GM23338 (cell line): ENCODE measurements at regions not wholly inside any gene's neighbourhood (a gene's known extent, or its start where the extent isn't known, plus 50 kb on each side); places are given as distances from the start of the nearest gene placed in this dataset.

Experiments
- ATAC-seq: fragments of 200-7000 bp; cut with Tn5 transposase; 3 replicates; pipeline ENCODE4 v1.9.1; 2020
- DNase-seq: peaks from one replicate; pipeline ENCODE4 v3.0.0-alpha.2; 2015; ENCODE audit warnings: low spot score
- H2AFZ ChIP-seq: fragments of 200-600 bp; sonication (generic); 2 replicates; pipeline ENCODE4 v1.8.0; 2016; ENCODE audit warnings: antibody characterized with exemption, mild to moderate bottlenecking, moderate library complexity
- H3F3A ChIP-seq: fragments of 200-600 bp; sonication (generic); replicated peaks from 2 replicates; pipeline ENCODE4 v1.8.0; 2017; ENCODE audit warnings: antibody characterized with exemption, mixed run types, low read depth
- H3K27ac ChIP-seq: fragments of 200-600 bp; sonication (generic); 2 replicates; pipeline ENCODE4 v1.6.1; 2016; ENCODE audit warnings: low read depth
- H3K27me3 ChIP-seq: fragments of 200-600 bp; sonication (generic); 2 replicates; pipeline ENCODE4 v1.8.0; 2016; ENCODE audit warnings: mild to moderate bottlenecking, mixed run types, moderate library complexity; ENCODE audit not compliant: insufficient read depth
- H3K36me3 ChIP-seq: fragments of 200-600 bp; sonication (generic); 2 replicates; pipeline ENCODE4 v1.8.0; 2016; ENCODE audit warnings: mild to moderate bottlenecking; ENCODE audit not compliant: insufficient read depth
- H3K4me1 ChIP-seq: fragments of 200-600 bp; sonication (generic); 2 replicates; pipeline ENCODE4 v1.8.0; 2016; ENCODE audit warnings: mild to moderate bottlenecking, moderate library complexity; ENCODE audit not compliant: insufficient read depth
- H3K4me2 ChIP-seq: fragments of 200-600 bp; sonication (generic); 2 replicates; pipeline ENCODE4 v1.7.1; 2017; ENCODE audit warnings: mixed run types
- H3K4me3 ChIP-seq: fragments of 200-600 bp; sonication (generic); 2 replicates; pipeline ENCODE4 v1.6.1; 2016; ENCODE audit warnings: mixed run types
- H3K79me2 ChIP-seq: fragments of 200-600 bp; sonication (generic); replicated peaks from 2 replicates; pipeline ENCODE4 v1.8.0; 2017; ENCODE audit warnings: mild to moderate bottlenecking; ENCODE audit not compliant: insufficient read depth
- H3K9me2 ChIP-seq: fragments of 200-600 bp; sonication (generic); 2 replicates; pipeline ENCODE4 v1.8.0; 2017; ENCODE audit not compliant: insufficient read depth
- H4K20me1 ChIP-seq: fragments of 200-600 bp; sonication (generic); replicated peaks from 2 replicates; pipeline ENCODE4 v1.8.0; 2017; ENCODE audit warnings: mild to moderate bottlenecking; ENCODE audit not compliant: insufficient read depth
- H3K27ac Mint-ChIP-seq: 2 replicates; pipeline ENCODE4 v1.8.0; 2020; ENCODE audit warnings: inconsistent platforms, mild to moderate bottlenecking, moderate library complexity, mixed read lengths
- H3K27me3 Mint-ChIP-seq: 3 replicates; pipeline ENCODE4 v1.8.0; 2022; ENCODE audit warnings: low read depth, mild to moderate bottlenecking, moderate library complexity, mixed read lengths, inconsistent platforms; ENCODE audit not compliant: insufficient read depth, poor library complexity
- H3K36me3 Mint-ChIP-seq: 3 replicates; pipeline ENCODE4 v1.8.0; 2021; ENCODE audit warnings: low read depth, mild to moderate bottlenecking, inconsistent platforms, moderate library complexity, mixed read lengths
- H3K4me1 Mint-ChIP-seq: 3 replicates; pipeline ENCODE4 v1.8.0; 2020; ENCODE audit warnings: mild to moderate bottlenecking, inconsistent platforms, mixed read lengths
- H3K4me3 Mint-ChIP-seq: 3 replicates; pipeline ENCODE4 v1.8.0; 2021; ENCODE audit warnings: moderate library complexity, mild to moderate bottlenecking, inconsistent platforms, mixed read lengths
- H3K9me3 Mint-ChIP-seq: 3 replicates; pipeline ENCODE4 v1.8.0; 2020; ENCODE audit warnings: moderate library complexity, mild to moderate bottlenecking, inconsistent platforms, mixed read lengths
- NANOG ChIP-seq: IDR thresholded peaks from 2 replicates; pipeline ENCODE4 v1.6.1; 2016; ENCODE audit warnings: antibody characterized with exemption, borderline replicate concordance
- POLR2AphosphoS5 ChIP-seq: IDR thresholded peaks from 2 replicates; pipeline ENCODE4 v1.6.1; 2016; ENCODE audit warnings: antibody characterized with exemption, low read depth
- ZNF331 ChIP-seq: fragments of 250-450 bp; sonication (Bioruptor Pico); IDR thresholded peaks from 2 replicates; pipeline ENCODE4 v1.5.0; 2020; ENCODE audit warnings: low read depth, mild to moderate bottlenecking, moderate library complexity
- TF ChIP-seq, protein P1 (sequence below): fragments of 250-450 bp; sonication (Bioruptor Pico); IDR thresholded peaks from 2 replicates; pipeline ENCODE4 v1.5.0; 2020; ENCODE audit warnings: mild to moderate bottlenecking, moderate library complexity

DNA sequence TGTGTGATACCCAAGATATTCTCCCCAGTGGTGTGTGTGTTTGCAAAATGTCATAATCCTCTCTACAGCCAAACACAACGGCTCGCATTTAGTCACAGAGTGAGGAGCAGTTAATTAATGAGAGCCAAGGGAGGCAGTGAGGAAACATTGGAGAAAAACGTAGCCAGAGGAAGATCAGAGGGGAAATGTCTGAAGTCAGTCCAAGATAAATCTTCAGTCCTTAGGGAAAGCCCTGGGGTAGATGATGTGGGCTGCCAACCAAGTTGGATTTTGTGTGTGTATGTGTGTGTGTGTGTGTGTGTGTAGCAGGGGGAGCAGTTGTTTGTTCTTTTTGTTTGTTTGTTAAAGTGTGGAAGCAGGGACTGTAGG, 201.0 kb upstream of the PTBP2 start (continued):
- TF ChIP-seq, protein P1, sequence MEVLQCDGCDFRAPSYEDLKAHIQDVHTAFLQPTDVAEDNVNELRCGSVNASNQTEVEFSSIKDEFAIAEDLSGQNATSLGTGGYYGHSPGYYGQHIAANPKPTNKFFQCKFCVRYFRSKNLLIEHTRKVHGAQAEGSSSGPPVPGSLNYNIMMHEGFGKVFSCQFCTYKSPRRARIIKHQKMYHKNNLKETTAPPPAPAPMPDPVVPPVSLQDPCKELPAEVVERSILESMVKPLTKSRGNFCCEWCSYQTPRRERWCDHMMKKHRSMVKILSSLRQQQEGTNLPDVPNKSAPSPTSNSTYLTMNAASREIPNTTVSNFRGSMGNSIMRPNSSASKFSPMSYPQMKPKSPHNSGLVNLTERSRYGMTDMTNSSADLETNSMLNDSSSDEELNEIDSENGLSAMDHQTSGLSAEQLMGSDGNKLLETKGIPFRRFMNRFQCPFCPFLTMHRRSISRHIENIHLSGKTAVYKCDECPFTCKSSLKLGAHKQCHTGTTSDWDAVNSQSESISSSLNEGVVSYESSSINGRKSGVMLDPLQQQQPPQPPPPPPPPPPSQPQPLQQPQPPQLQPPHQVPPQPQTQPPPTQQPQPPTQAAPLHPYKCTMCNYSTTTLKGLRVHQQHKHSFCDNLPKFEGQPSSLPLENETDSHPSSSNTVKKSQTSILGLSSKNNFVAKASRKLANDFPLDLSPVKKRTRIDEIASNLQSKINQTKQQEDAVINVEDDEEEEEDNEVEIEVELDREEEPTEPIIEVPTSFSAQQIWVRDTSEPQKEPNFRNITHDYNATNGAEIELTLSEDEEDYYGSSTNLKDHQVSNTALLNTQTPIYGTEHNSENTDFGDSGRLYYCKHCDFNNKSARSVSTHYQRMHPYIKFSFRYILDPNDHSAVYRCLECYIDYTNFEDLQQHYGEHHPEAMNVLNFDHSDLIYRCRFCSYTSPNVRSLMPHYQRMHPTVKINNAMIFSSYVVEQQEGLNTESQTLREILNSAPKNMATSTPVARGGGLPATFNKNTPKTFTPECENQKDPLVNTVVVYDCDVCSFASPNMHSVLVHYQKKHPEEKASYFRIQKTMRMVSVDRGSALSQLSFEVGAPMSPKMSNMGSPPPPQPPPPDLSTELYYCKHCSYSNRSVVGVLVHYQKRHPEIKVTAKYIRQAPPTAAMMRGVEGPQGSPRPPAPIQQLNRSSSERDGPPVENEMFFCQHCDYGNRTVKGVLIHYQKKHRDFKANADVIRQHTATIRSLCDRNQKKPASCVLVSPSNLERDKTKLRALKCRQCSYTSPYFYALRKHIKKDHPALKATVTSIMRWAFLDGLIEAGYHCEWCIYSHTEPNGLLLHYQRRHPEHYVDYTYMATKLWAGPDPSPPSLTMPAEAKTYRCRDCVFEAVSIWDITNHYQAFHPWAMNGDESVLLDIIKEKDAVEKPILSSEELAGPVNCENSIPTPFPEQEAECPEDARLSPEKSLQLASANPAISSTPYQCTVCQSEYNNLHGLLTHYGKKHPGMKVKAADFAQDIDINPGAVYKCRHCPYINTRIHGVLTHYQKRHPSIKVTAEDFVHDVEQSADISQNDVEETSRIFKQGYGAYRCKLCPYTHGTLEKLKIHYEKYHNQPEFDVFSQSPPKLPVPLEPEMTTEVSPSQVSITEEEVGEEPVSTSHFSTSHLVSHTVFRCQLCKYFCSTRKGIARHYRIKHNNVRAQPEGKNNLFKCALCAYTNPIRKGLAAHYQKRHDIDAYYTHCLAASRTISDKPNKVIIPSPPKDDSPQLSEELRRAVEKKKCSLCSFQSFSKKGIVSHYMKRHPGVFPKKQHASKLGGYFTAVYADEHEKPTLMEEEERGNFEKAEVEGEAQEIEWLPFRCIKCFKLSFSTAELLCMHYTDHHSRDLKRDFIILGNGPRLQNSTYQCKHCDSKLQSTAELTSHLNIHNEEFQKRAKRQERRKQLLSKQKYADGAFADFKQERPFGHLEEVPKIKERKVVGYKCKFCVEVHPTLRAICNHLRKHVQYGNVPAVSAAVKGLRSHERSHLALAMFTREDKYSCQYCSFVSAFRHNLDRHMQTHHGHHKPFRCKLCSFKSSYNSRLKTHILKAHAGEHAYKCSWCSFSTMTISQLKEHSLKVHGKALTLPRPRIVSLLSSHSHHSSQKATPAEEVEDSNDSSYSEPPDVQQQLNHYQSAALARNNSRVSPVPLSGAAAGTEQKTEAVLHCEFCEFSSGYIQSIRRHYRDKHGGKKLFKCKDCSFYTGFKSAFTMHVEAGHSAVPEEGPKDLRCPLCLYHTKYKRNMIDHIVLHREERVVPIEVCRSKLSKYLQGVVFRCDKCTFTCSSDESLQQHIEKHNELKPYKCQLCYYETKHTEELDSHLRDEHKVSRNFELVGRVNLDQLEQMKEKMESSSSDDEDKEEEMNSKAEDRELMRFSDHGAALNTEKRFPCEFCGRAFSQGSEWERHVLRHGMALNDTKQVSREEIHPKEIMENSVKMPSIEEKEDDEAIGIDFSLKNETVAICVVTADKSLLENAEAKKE (CRISPR knock-in tag): no peak
- no peak for TF ChIP-seq NANOG

DNA sequence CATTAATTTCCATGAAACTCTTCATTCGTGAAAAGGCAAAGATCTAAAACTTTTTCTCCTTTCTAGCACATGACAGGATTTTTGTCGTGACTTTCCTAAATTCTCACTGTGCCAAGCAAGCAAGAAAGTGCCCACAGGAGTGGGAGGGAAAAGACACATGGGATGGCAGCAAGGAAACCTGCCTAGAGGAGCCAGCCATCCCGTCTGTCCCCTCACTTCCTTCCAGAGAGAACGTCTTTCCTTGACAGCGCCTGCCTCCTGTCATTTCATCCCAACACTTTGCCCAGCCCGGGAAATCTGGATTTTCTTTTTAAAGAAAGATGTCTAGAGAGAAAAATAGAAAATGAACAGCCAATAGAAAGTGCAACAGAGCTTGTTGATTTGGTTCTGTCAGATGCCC, 200.6 kb upstream of the PTBP2 start:
- H3K4me3 ChIP-seq: no peak overlapping the region
- H4K20me1 ChIP-seq: no peaks in the 10 kb centered on the region
- H3K79me2 ChIP-seq: no peaks in the 10 kb centered on the region
- H3K27me3 ChIP-seq: no peaks in the 10 kb centered on the region
- no peak overlapping the region for H3K4me3 Mint-ChIP-seq
- H3K4me1 ChIP-seq: peaks cover 49% of the 10 kb centered on the region
- no peak overlapping the region; the same call in 1 of the 2 replicates for H3K4me2 ChIP-seq
- DNase-seq: no peak
- peaks cover 2% of the 10 kb centered on the region; the same call in 1 of the 3 replicates for H3K9me3 Mint-ChIP-seq
- peak overlapping the region; percentile 70; the same call in 1 of the 2 replicates for H2AFZ ChIP-seq
- H3F3A ChIP-seq: no peaks in the 10 kb centered on the region
- ATAC-seq: no peak
- H3K27ac Mint-ChIP-seq: no peak overlapping the region
- no peak for TF ChIP-seq ZNF331 (CRISPR knock-in tag)
- TF ChIP-seq POLR2AphosphoS5: no peak
- no peak for TF ChIP-seq NANOG
- TF ChIP-seq, protein P1 (CRISPR knock-in tag): no peak
- H3K36me3 ChIP-seq: no peaks in the 10 kb centered on the region
- peaks cover 54% of the 10 kb centered on the region for H3K4me1 Mint-ChIP-seq
- no peaks in the 10 kb centered on the region for H3K9me2 ChIP-seq
- H3K36me3 Mint-ChIP-seq: peaks cover 4% of the 10 kb centered on the region; the same call in 1 of the 3 replicates
- H3K27ac ChIP-seq: peak overlapping the region; percentile 11; the same call in 1 of the 2 replicates
- peaks cover 3% of the 10 kb centered on the region for H3K27me3 Mint-ChIP-seq
